Small intestine (tissue), 7 donors: ENCODE measurements at regions not wholly inside any gene's neighbourhood (a gene's known extent, or its start where the extent isn't known, plus 50 kb on each side); places are given as distances from the start of the nearest gene placed in this dataset.

Experiments used
- DNase-seq, 2 donors: peaks; one replicate each; pipeline versions ENCODE4 v3.0.0 to v3.0.0-alpha.2; 2013
- FAIRE-seq: peaks from 2 replicates; lab custom pipeline; 2012; peaks lifted over from hg19 to GRCh38; lab: Jason Lieb, UNC
- H3K27ac ChIP-seq, 3 donors: one replicate each; pipeline ENCODE4 v1.5.1; 2013; ENCODE audit warnings: low read length in 2 of 3, mild to moderate bottlenecking in 2 of 3, control low read depth in 1 of 3, inconsistent platforms in 1 of 3, low read depth in 1 of 3, moderate library complexity in 1 of 3
- H3K27me3 ChIP-seq, 3 donors: one replicate each; pipeline ENCODE4 v1.6.1; 2013; ENCODE audit warnings: low read length in 3 of 3, inconsistent platforms in 1 of 3; ENCODE audit not compliant: control insufficient read depth in 3 of 3, insufficient read depth in 3 of 3
- H3K36me3 ChIP-seq, 3 donors: one replicate each; pipeline ENCODE4 v1.6.1; 2013; ENCODE audit warnings: low read length in 3 of 3, inconsistent platforms in 1 of 3, low read depth in 1 of 3, mild to moderate bottlenecking in 1 of 3, moderate library complexity in 1 of 3; ENCODE audit not compliant: control insufficient read depth in 3 of 3, insufficient read depth in 2 of 3
- H3K4me1 ChIP-seq, 3 donors: one replicate each; pipeline ENCODE4 v1.6.1; 2013; ENCODE audit warnings: low read length in 2 of 3, inconsistent platforms in 1 of 3, low read depth in 1 of 3, mild to moderate bottlenecking in 1 of 3, moderate library complexity in 1 of 3; ENCODE audit not compliant: control insufficient read depth in 3 of 3, insufficient read depth in 2 of 3
- H3K4me3 ChIP-seq, 3 donors: one replicate each; pipeline ENCODE4 v1.5.1; 2013; ENCODE audit warnings: low read length in 3 of 3, control low read depth in 1 of 3, inconsistent platforms in 1 of 3, low read depth in 1 of 3, mild to moderate bottlenecking in 1 of 3, moderate library complexity in 1 of 3
- H3K9me3 ChIP-seq, 2 donors: one replicate each; pipeline ENCODE4 v1.6.1; 2013; ENCODE audit warnings: low read depth in 1 of 2, low read length in 1 of 2; ENCODE audit not compliant: control insufficient read depth in 2 of 2, insufficient read depth in 1 of 2
- WGBS, 3 donors: extraction: QIAGEN DNeasy Blood & Tissue Kit; methylation state at CpG; one replicate each; pipeline ENCODE4 v1.1.7; 2013; 5-methylcytosine and 5-hydroxymethylcytosine counted together
- donor health status: healthy with polysubstance abuse.
- donor health status: control.
- donor health status: control.
- donor health status: Bipolar disorder and iron deficiency.
- donor health status: healthy.

DNA sequence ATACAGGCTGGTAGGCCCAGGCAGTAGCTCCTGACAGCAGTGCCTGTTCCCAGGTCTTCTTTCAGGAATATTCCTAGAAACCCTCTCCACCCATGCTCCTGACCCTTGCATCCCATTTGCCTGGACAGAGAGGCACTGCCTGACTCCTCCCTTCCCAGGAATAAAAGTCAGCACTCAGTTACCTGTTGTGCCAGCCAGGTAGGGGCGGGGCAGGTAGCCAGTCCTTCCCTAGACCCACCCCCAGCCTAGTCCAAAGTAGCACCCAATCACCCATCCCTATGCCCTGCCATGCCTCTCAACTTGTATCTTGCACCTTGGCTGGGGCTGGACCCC is 129.9 kb downstream of the MRPL14 start:
- FAIRE-seq = no peak
- WGBS, 3 donors = 44 to 71% (median 53%) methylated on average over 1 of the region's 1 CpG
- no peaks in the 10 kb centered on the region for H3K36me3 ChIP-seq
- peak in 1 of 2 donors; percentile 72 for DNase-seq
- peaks cover 0 to 3% (median 2%) of the 10 kb centered on the region in 3 donors for H3K27me3 ChIP-seq
- H3K4me3 ChIP-seq = no peak overlapping the region
- H3K27ac ChIP-seq = peak overlapping the region in 1 of 3 donors; percentile 41
- H3K4me1 ChIP-seq = peaks cover 2 to 52% (median 4%) of the 10 kb centered on the region in 3 donors
- H3K9me3 ChIP-seq = no peaks in the 10 kb centered on the region

- Histone ChIP-seq H3K4me3 (no peak overlapping the region), H3K27me3 (peaks cover 0 to 3% (median 0%) of the 10 kb centered on the region in 3 donors), H3K36me3 (no peaks in the 10 kb centered on the region), H3K9me3 (no peaks in the 10 kb centered on the region), H3K27ac (peak overlapping the region in 1 of 3 donors; percentile 41), H3K4me1 (peaks cover 0 to 51% (median 0%) of the 10 kb centered on the region in 3 donors)
- FAIRE-seq (no peak), DNase-seq (no peak)
- WGBS, 3 donors = 84 to 89% (median 88%) methylated on average over 8 of the region's 8 CpGs
Measured at GRCh38 chr6:43996618-43997344, 130.5 kb downstream of the MRPL14 start.

DNA sequence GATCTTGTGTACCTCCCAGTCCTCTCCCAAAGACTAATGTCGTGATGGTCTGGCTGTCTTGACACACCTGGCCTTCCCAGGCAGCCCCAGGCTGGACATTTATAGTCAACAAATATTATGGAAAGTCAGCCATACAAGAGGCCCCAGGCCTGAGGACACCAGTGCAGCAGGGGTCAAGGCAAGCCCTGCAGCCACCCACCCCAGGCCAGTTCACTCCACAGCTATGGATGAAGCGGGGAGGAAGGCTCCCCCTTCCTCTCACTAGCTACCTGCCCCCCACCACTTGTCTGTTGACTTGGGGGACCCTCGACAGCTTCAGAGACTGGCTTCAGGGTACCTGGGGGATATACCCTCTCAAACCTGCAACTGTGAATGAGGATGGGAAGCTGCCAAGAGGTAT is 132.1 kb downstream of the MRPL14 start:
- DNase-seq (no peak), FAIRE-seq (no peak)
- H3K4me3 ChIP-seq = no peak overlapping the region
- no peaks in the 10 kb centered on the region for H3K9me3 ChIP-seq
- whole genome bisulfite sequencing, 3 donors = 85 to 95% (median 87%) methylated on average over 3 of the region's 3 CpGs
- no peaks in the 10 kb centered on the region for H3K36me3 ChIP-seq
- no peaks in the 10 kb centered on the region for H3K27me3 ChIP-seq
- H3K4me1 ChIP-seq = peaks cover 0 to 55% (median 4%) of the 10 kb centered on the region in 3 donors
- no peak overlapping the region for H3K27ac ChIP-seq

DNA sequence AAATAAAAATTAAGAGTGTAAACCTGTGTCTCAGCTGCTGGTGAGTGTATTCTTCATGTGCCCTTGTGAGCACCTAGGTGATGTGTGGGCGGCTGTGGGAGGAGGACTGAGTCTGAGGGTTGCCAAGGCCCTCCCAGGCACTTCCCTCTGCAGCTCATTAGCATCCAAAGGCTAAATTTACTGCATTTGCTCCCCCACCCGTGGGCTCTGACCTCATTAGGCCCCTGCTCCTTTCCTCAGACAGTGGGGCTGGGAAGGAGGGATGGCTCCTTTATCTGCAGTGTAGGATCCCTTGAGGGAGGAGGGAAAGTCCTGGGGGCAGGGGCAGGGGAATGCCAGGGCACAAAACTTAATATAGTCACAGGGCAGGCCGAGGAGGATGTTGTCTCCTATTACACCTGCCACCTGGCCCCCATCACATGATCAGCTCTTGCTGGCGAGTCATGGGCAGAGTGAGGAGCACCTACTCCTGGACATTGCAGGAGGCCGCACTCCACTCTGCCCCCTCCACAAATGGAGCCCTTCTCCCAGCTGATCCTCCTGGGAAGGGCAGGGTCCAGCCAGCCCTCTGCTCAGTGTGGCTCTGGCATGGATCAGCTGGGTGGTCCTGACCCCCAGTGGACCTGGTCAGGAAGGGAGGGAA is 133.2 kb downstream of the MRPL14 start:
- no peak overlapping the region for H3K4me3 ChIP-seq
- no peaks in the 10 kb centered on the region for H3K27me3 ChIP-seq
- no peaks in the 10 kb centered on the region for H3K9me3 ChIP-seq
- DNase-seq = no peak
- H3K36me3 ChIP-seq = no peaks in the 10 kb centered on the region
- no peak for FAIRE-seq
- no peak overlapping the region for H3K27ac ChIP-seq
- 50 to 59% (median 53%) methylated on average over 5 of the region's 5 CpGs for WGBS, 3 donors
- H3K4me1 ChIP-seq = peaks cover 0 to 62% (median 4%) of the 10 kb centered on the region in 3 donors

- H3K27ac ChIP-seq = no peak overlapping the region
- WGBS, 3 donors = 62 to 76% (median 73%) methylated on average over 6 of the region's 6 CpGs
- no peak for DNase-seq
Measured at GRCh38 chr6:43992783-43993644, 134.2 kb downstream of the MRPL14 start.

GRCh38 chr6:43992126-43992663 is 135.1 kb downstream of the MRPL14 start:
- no peaks in the 10 kb centered on the region for H3K9me3 ChIP-seq
- DNase-seq (no peak), FAIRE-seq (no peak)
- no peak overlapping the region for H3K27ac ChIP-seq
- 76 to 86% (median 85%) methylated on average over 4 of the region's 4 CpGs for WGBS, 3 donors
- H3K4me3 ChIP-seq = no peak overlapping the region
- no peaks in the 10 kb centered on the region for H3K27me3 ChIP-seq
- H3K4me1 ChIP-seq = peaks cover 0 to 60% (median 4%) of the 10 kb centered on the region in 3 donors
- no peaks in the 10 kb centered on the region for H3K36me3 ChIP-seq

More at GRCh38 chr6:43992783-43993644, 134.2 kb downstream of the MRPL14 start:
- no peak for FAIRE-seq
- peaks cover 0 to 65% (median 4%) of the 10 kb centered on the region in 3 donors for H3K4me1 ChIP-seq
- no peak overlapping the region for H3K4me3 ChIP-seq
- no peaks in the 10 kb centered on the region for H3K27me3 ChIP-seq
- no peaks in the 10 kb centered on the region for H3K36me3 ChIP-seq
- no peaks in the 10 kb centered on the region for H3K9me3 ChIP-seq

GRCh38 chr6:43990627-43991619 is 136.3 kb downstream of the MRPL14 start:
- Histone ChIP-seq H3K9me3 (no peaks in the 10 kb centered on the region), H3K27ac (peak overlapping the region in 2 of 3 donors; percentile 53 to 87), H3K27me3 (no peaks in the 10 kb centered on the region), H3K36me3 (no peaks in the 10 kb centered on the region), H3K4me3 (no peak overlapping the region), H3K4me1 (peaks cover 0 to 64% (median 4%) of the 10 kb centered on the region in 3 donors)
- FAIRE-seq (no peak), DNase-seq (peak; percentile 50 to 95)
- WGBS, 3 donors = 39 to 55% (median 44%) methylated on average over 18 of the region's 18 CpGs
